GM19467 (cell line): ENCODE measurements at regions not wholly inside any gene's neighbourhood (a gene's known extent, or its start where the extent isn't known, plus 50 kb on each side); places are given as distances from the start of the nearest gene placed in this dataset.

ENCODE experiments used
- ATAC-seq: cut with Tn5 transposase; IDR thresholded peaks from one replicate; pipeline ENCODE4 v1.9.1; 2021; ENCODE audit warnings: mild to moderate bottlenecking, moderate library complexity; ENCODE audit not compliant: unreplicated experiment

DNA sequence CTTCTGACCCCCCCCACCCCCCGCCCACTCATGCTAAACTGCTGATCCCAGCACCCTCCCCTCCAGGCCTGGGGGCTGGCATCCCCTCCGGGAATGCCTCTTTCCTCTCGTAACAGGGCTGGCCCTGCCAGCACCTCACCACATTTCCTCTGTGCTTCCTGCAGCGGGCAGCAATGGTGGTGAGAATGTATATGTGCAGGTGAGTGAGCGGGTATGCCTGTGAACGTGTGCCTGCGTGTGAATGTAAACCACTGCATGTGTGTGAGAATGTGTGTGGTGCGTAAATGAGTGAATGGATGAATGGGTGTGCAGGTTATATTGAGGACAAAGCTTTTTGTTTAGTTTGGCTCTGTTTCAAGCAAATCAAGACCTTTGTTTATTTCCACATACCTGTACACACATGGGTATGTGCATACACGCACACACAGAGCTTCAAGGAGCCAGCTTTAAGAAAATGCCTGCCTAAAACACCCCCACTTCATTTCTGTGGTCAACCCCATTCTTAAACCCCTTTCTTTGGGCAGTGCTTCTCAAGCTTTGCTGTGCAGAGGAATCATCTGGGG lies 95.7 kb upstream of the SHB start:
- ATAC-seq = no peak

DNA sequence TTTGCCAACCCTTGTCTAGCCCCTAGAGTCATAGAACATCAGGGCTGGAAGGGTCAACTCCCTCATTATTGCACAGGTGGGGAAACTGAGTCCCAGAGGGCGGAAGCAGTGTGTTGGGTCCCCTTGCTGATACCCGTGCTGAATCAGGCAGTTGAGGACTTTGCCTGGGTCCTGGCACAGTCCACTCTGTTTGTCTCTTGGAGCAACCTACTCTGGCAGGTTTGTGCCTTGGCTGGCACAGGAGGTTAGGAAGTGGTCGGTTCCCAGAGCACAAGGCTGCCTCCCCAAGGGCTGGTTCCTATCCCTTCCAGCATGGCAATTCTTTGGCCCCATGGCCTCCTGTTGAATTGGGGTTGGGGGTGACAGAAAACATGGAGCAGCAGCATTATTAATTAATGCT lies 94.5 kb upstream of the SHB start:
- ATAC-seq = no peak

GRCh38 chr9:38162332-38163211 lies 93.5 kb upstream of the SHB start:
- ATAC-seq = no peak

DNA sequence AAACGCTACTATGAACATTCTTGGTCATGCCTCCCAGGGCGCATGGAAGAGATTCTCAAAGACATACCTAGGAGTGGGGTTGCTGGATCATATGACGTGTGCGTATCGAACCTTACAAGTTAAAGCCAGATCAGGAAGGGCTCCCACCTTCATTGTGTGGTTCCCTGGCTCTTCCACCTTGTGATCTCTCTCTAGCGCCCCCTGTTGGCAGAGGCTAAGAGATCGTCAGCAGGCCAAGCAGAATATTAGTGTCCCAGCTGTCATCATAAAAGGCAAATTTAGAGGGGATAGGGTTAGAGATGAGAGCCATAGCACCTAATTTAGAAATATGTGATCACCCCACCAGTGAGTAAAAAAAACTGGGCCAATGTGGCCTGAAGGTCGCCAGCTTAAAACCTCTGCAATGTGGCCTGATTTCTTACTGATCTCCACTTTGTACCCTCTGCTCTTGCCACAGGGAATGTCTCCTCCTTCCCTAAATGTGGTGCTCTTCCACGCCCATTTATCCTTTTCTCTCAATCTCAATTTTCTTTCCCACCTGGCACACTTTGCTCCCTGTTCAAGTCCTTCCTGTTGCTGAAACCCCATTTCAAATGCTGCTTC lies 91.7 kb upstream of the SHB start:
- ATAC-seq = no peak

- ATAC-seq = no peak
Measured at GRCh38 chr9:38159599-38159998, 90.6 kb upstream of the SHB start.

DNA sequence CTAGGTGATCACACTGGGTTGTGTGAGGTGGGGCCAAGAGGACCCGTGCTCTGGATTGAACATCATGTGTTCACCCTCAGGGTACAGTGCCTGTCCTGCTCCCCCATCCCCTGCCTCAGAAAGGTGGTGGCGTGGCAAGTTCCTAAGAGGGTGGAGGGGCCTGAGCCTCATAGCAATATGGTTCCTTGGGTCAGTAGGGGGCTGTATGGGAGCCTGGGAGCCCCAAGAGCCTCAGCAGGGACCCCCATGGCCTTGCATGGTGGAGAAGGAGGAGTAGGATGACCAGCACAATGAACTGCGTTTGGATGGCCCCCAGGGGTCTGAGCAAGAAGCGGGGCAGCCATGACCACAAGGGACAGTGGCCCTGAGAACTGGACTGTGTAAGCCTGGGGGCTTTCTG lies 89.6 kb upstream of the SHB start:
- ATAC-seq = no peak

- ATAC-seq = no peak
Measured at GRCh38 chr9:38157711-38158110, 88.7 kb upstream of the SHB start.

GRCh38 chr9:38154501-38155421 lies 85.7 kb upstream of the SHB start:
- ATAC-seq = no peak

GRCh38 chr9:38153910-38154291 lies 84.9 kb upstream of the SHB start:
- ATAC-seq = no peak

DNA sequence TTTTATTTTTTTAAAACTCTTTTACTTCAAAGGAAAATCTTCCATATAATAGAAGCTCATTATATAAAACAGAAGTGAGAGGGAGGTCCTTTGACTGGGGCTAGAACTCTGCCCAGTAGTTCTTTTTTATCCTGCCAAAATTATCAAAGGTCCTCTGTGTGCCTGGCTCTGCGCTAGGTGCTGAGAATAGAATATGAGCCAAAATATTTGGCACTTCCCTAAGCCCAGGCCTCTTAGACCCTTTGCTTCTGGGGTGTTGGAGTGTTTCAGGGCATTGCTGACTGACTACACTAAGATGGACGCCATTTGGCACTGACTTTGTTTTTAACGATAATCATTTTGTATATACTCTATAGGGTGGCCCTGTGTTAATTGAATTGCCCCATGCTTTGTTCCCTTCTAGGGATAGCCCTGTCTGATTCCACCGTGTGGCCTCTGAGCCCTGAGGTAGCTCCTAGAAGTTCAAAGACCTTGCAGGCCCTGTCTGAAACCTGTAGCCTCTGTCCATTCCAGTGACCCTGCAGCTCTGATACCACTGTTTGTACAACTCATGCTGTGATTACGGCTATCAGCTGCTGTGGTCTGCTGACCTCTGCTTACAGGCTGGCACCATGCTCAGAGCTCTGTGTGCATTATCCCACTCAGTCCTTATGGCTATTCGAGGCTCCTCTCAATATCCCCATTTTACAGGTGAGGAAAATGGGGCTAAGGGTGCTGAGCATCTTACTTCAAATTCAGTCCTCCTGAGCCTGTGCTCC lies 84.3 kb upstream of the SHB start:
- no peak for ATAC-seq

GRCh38 chr9:38149647-38150046 lies 80.6 kb upstream of the SHB start:
- no peak for ATAC-seq

GRCh38 chr9:38146844-38147243 lies 77.8 kb upstream of the SHB start:
- no peak for ATAC-seq

GRCh38 chr9:38145526-38146053 lies 76.6 kb upstream of the SHB start:
- no peak for ATAC-seq

- ATAC-seq = no peak
Measured at GRCh38 chr9:38144421-38144820, 75.4 kb upstream of the SHB start.

DNA sequence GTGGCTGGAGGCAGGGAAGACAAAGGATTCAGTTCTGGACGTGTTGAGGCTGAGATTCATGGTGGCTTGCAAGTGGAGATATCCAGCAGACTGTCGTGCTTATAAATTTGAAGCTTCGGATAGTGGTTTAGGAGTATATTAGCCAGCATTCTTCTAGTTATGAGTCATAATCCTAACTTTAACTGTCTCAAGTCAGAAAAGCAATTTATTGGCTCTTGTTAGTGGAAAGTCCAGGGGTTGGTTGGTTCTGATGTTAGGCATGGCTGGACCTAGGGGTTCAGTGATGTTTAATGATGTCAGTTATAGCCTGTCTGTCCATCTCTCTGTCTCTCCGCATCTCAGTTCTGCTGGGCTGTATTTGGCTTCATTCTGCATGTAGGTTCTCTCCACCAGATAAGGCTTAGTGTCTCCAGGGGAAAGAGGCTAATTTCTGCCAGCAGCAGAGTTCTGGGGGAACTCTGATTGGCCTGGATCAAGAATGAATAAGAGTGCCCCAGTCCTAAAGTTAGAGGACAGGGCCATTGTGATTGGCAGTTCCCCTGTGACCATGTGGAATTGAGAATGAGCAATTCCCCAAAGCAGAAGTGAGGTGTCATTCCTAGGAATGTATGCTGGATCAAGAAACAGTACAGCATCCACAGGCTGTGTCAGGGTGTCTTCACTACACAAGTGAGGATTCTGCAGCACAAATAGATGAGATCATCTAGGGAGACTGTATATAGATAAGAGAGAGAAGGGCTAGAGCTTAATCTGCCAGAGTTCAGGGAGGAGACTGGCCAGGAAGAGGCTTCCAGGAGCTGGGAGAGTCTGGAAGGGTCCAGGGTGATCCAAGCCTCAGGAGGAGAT lies 72.9 kb upstream of the SHB start:
- no peak for ATAC-seq

DNA sequence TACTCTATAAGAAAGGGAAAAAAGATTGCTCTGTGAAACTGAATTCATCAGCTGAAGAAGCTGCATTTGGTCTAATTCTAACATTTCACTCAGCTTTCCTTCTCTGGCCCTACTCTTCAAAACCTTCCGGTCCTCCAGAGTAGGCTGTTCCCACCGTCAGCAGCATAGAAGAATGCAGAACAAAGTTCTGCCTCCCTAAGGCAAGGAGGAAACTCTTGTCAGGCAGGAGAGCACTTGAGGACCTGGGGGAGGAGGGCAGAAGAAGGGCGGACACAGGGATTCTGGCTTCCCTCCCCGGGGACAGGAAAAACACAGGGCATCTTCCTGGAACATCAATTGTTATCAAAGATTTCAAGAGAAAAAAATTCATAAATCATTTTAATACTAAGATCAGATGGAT lies 69.2 kb upstream of the SHB start:
- no peak for ATAC-seq

GRCh38 chr9:38137342-38137741 lies 68.3 kb upstream of the SHB start:
- ATAC-seq = no peak

- no peak for ATAC-seq
Measured at GRCh38 chr9:38136386-38136785, 67.4 kb upstream of the SHB start.

GRCh38 chr9:38134611-38135237 lies 65.7 kb upstream of the SHB start:
- ATAC-seq = no peak
